HEK293T (cell line): ENCODE measurements at regions not wholly inside any gene's neighbourhood (a gene's known extent, or its start where the extent isn't known, plus 50 kb on each side); places are given as distances from the start of the nearest gene placed in this dataset.

Experiments
- ARNT ChIP-seq: fragments of 450-650 bp; IDR thresholded peaks from 2 replicates; pipeline ENCODE4 v1.6.1; 2017; ENCODE audit warnings: mild to moderate bottlenecking
- BHLHE40 ChIP-seq: fragments of 450-650 bp; IDR thresholded peaks from 2 replicates; pipeline ENCODE4 v1.6.1; 2016; ENCODE audit warnings: mild to moderate bottlenecking, moderate library complexity, borderline replicate concordance
- ELF4 ChIP-seq: fragments of 450-650 bp; IDR thresholded peaks from 2 replicates; pipeline ENCODE4 v1.6.1; 2017; ENCODE audit warnings: antibody characterized with exemption
- FOXA1 ChIP-seq: fragments of 450-650 bp; IDR thresholded peaks from 2 replicates; pipeline ENCODE4 v1.6.1; 2016; ENCODE audit warnings: mild to moderate bottlenecking
- FOXK2 ChIP-seq: fragments of 450-650 bp; IDR thresholded peaks from 2 replicates; pipeline ENCODE4 v1.6.1; 2016; ENCODE audit warnings: mild to moderate bottlenecking
- FOXM1 ChIP-seq: fragments of 450-650 bp; IDR thresholded peaks from 2 replicates; pipeline ENCODE4 v1.6.1; 2017; ENCODE audit warnings: mild to moderate bottlenecking, borderline replicate concordance
- HDGF ChIP-seq: fragments of 450-650 bp; IDR thresholded peaks from 2 replicates; pipeline ENCODE4 v1.6.1; 2017; ENCODE audit warnings: antibody characterized with exemption, borderline replicate concordance
- L3MBTL2 ChIP-seq: fragments of 450-650 bp; conservative IDR thresholded peaks from 2 replicates; pipeline ENCODE4 v1.6.1; 2016; ENCODE audit warnings: mild to moderate bottlenecking
- NFRKB ChIP-seq: fragments of 450-650 bp; IDR thresholded peaks from 2 replicates; pipeline ENCODE4 v1.6.1; 2016; ENCODE audit warnings: mild to moderate bottlenecking, moderate library complexity
- SP1 ChIP-seq: fragments of 450-650 bp; IDR thresholded peaks from 2 replicates; pipeline ENCODE4 v1.6.1; 2017
- TARDBP ChIP-seq: fragments of 450-650 bp; IDR thresholded peaks from 2 replicates; pipeline ENCODE4 v1.6.1; 2016
- ZNF384 ChIP-seq: fragments of 450-650 bp; IDR thresholded peaks from 2 replicates; pipeline ENCODE4 v1.6.1; 2016

DNA sequence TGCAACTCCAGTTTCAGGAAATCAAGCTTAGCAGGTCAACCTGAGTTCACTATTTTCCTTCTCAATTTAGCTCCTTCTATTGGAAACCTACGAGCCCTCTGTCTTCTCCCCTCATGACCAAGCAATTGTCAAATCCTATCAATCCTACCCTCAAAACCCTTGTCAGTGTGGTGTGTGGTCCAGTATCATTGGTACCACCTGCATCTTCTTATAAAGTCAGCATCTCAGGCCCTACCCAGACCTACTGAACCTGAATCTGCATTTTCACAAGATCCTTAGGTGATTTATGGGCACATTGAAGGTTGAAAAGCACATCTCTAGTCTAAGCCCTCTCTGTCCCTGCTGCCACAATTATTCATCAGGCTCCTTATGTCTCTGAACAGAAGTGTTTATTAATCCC, 77.6 kb upstream of the NR4A3 start:
- TF ChIP-seq ARNT (no peak), FOXK2 (no peak), HDGF (no peak), NFRKB (no peak), TARDBP (no peak), ELF4 (no peak), FOXA1 (no peak), FOXM1 (no peak), BHLHE40 (no peak), SP1 (no peak), ZNF384 (no peak), L3MBTL2 (no peak)
